ENCODE measurements at regions not wholly inside any gene's neighbourhood (a gene's known extent, or its start where the extent isn't known, plus 50 kb on each side); places are given as distances from the start of the nearest gene placed in this dataset.

GRCh38 chr6:9957215-9957759 lies 457.6 kb downstream of the TFAP2A start:
- no peak overlapping the region for H3K4me3 ChIP-seq
- intact Hi-C loops (cut with micrococcal nuclease) = no loop called here
- DNase-seq = no peak

GRCh38 chr6:9948678-9949077 lies 466.2 kb downstream of the TFAP2A start:
- intact Hi-C loops (cut with micrococcal nuclease) = no loop called here
- H3K27ac ChIP-seq (replicated peaks) = no peak overlapping the region
- DNase-seq = no peak
- H3K4me3 ChIP-seq = no peak overlapping the region
- H3K36me3 ChIP-seq = no peaks in the 10 kb centered on the region
- TF ChIP-seq CTCF (IDR thresholded peaks at IDR 0.05; ENCODE audit: borderline replicate concordance) = no peak
- peaks cover 11% of the 10 kb centered on the region for H3K9me3 ChIP-seq (replicated peaks)
- no peaks in the 10 kb centered on the region for H3K27me3 ChIP-seq (ENCODE audit: low read depth)
- no peaks in the 10 kb centered on the region for H3K4me1 ChIP-seq

More at GRCh38 chr6:9957215-9957759, 457.6 kb downstream of the TFAP2A start:
- Histone ChIP-seq H3K4me1 (no peaks in the 10 kb centered on the region), H3K27me3 (ENCODE audit: low read depth) (no peaks in the 10 kb centered on the region), H3K27ac (replicated peaks) (no peak overlapping the region), H3K9me3 (replicated peaks) (peaks cover 7% of the 10 kb centered on the region), H3K36me3 (no peaks in the 10 kb centered on the region)
- no peak for TF ChIP-seq CTCF (IDR thresholded peaks at IDR 0.05; ENCODE audit: borderline replicate concordance)

GRCh38 chr6:9943986-9944385 lies 470.9 kb downstream of the TFAP2A start:
- no peak for DNase-seq
- no peak overlapping the region for H3K27ac ChIP-seq (replicated peaks)
- no peak overlapping the region for H3K4me3 ChIP-seq
- intact Hi-C loops (cut with micrococcal nuclease) = no loop called here
- no peaks in the 10 kb centered on the region for H3K9me3 ChIP-seq (replicated peaks)
- TF ChIP-seq CTCF (IDR thresholded peaks at IDR 0.05; ENCODE audit: borderline replicate concordance) = no peak
- no peaks in the 10 kb centered on the region for H3K36me3 ChIP-seq
- H3K27me3 ChIP-seq (ENCODE audit: low read depth) = no peaks in the 10 kb centered on the region
- no peaks in the 10 kb centered on the region for H3K4me1 ChIP-seq

GRCh38 chr6:9943026-9943425 lies 471.8 kb downstream of the TFAP2A start:
- no peak for TF ChIP-seq CTCF (IDR thresholded peaks at IDR 0.05; ENCODE audit: borderline replicate concordance)
- H3K9me3 ChIP-seq (replicated peaks) = no peaks in the 10 kb centered on the region
- no peaks in the 10 kb centered on the region for H3K36me3 ChIP-seq
- no peak for DNase-seq
- H3K27ac ChIP-seq (replicated peaks) = no peak overlapping the region
- no peaks in the 10 kb centered on the region for H3K27me3 ChIP-seq (ENCODE audit: low read depth)
- intact Hi-C loops (cut with micrococcal nuclease) = no loop called here
- no peak overlapping the region for H3K4me3 ChIP-seq
- H3K4me1 ChIP-seq = no peaks in the 10 kb centered on the region

GRCh38 chr6:9942131-9942530 lies 472.7 kb downstream of the TFAP2A start:
- no peak for TF ChIP-seq CTCF (IDR thresholded peaks at IDR 0.05; ENCODE audit: borderline replicate concordance)
- Histone ChIP-seq H3K27ac (replicated peaks) (no peak overlapping the region), H3K9me3 (replicated peaks) (no peaks in the 10 kb centered on the region), H3K36me3 (no peaks in the 10 kb centered on the region), H3K4me1 (no peaks in the 10 kb centered on the region), H3K4me3 (no peak overlapping the region), H3K27me3 (ENCODE audit: low read depth) (no peaks in the 10 kb centered on the region)
- DNase-seq = no peak
- intact Hi-C loops (cut with micrococcal nuclease) = no loop called here

All from left ventricle myocardium inferior (tissue), 1 donor.